HepG2 (cell line): ENCODE measurements at regions not wholly inside any gene's neighbourhood (a gene's known extent, or its start where the extent isn't known, plus 50 kb on each side); places are given as distances from the start of the nearest gene placed in this dataset.

Experiments used
- ARNT ChIP-seq: fragments of 450-650 bp; IDR thresholded peaks from 2 replicates; pipeline ENCODE4 v1.6.1; 2017
- MTA3 ChIP-seq: sonication (generic); formaldehyde crosslinking; IDR thresholded peaks from 2 replicates; pipeline ENCODE4 v1.4.0; 2020; ENCODE audit warnings: missing genetic modification reagents
- NCOA2 ChIP-seq: sonication (generic); formaldehyde crosslinking; IDR thresholded peaks from 2 replicates; pipeline ENCODE4 v1.8.0; 2022; ENCODE audit warnings: inconsistent platforms
- TP53 ChIP-seq: sonication (generic); formaldehyde crosslinking; conservative IDR thresholded peaks from 2 replicates; pipeline ENCODE4 v1.4.0; 2020; ENCODE audit warnings: missing genetic modification reagents
- ZFX ChIP-seq: sonication (generic); formaldehyde crosslinking; IDR thresholded peaks from 2 replicates; pipeline ENCODE4 v1.4.0; 2020; ENCODE audit warnings: mild to moderate bottlenecking, low read depth, missing genetic modification reagents, moderate library complexity
- ZKSCAN5 ChIP-seq: sonication (generic); formaldehyde crosslinking; IDR thresholded peaks from 2 replicates; pipeline ENCODE4 v1.5.1; 2020; ENCODE audit warnings: mild to moderate bottlenecking, missing genetic modification reagents
- TF ChIP-seq, protein P1 (sequence below): sonication (generic); formaldehyde crosslinking; IDR thresholded peaks from 2 replicates; pipeline ENCODE4 v1.5.0; 2020; ENCODE audit warnings: missing genetic modification reagents
- TF ChIP-seq, protein P2 (sequence below): sonication (generic); formaldehyde crosslinking; IDR thresholded peaks from 2 replicates; pipeline ENCODE4 v1.8.1; 2023; ENCODE audit warnings: mild to moderate bottlenecking, inconsistent platforms, moderate library complexity, missing genetic modification reagents, borderline replicate concordance

DNA sequence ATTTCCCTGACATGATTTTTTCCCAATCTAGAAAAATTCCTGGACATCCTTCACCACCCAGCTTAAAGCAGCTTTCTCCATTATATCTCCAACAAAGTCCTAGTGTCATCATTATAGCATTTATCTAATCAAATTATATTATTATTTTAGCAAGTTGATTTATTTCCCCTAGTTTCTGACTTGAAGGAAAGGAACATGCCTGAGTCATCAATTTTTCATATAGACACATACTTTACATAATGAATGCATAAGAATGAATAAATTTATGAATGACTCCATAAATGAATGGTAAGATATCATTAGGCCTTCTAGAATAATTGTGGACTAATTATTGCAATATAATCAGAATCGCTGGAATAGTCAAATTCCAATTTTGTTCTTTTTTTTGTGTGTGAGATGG is 79.4 kb upstream of the COL11A1 start:
- TF ChIP-seq, protein P1, sequence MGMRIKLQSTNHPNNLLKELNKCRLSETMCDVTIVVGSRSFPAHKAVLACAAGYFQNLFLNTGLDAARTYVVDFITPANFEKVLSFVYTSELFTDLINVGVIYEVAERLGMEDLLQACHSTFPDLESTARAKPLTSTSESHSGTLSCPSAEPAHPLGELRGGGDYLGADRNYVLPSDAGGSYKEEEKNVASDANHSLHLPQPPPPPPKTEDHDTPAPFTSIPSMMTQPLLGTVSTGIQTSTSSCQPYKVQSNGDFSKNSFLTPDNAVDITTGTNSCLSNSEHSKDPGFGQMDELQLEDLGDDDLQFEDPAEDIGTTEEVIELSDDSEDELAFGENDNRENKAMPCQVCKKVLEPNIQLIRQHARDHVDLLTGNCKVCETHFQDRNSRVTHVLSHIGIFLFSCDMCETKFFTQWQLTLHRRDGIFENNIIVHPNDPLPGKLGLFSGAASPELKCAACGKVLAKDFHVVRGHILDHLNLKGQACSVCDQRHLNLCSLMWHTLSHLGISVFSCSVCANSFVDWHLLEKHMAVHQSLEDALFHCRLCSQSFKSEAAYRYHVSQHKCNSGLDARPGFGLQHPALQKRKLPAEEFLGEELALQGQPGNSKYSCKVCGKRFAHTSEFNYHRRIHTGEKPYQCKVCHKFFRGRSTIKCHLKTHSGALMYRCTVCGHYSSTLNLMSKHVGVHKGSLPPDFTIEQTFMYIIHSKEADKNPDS: no peak
- TF ChIP-seq NCOA2 (no peak), TP53 (CRISPR knock-in tag) (no peak), MTA3 (CRISPR knock-in tag) (no peak), ZFX (no peak), ARNT (no peak), ZKSCAN5 (no peak)
- TF ChIP-seq, protein P2, sequence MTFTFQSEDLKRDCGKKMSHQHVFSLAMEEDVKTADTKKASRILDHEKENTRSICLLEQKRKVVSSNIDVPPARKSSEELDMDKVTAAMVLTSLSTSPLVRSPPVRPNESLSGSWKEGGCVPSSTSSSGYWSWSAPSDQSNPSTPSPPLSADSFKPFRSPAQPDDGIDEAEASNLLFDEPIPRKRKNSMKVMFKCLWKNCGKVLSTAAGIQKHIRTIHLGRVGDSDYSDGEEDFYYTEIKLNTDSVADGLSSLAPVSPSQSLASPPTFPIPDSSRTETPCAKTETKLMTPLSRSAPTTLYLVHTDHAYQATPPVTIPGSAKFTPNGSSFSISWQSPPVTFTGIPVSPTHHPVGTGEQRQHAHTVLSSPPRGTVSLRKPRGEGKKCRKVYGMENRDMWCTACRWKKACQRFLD (CRISPR knock-in tag): no peak
